GM12878 (cell line): ENCODE measurements at regions not wholly inside any gene's neighbourhood (a gene's known extent, or its start where the extent isn't known, plus 50 kb on each side); places are given as distances from the start of the nearest gene placed in this dataset.

Source experiments
- ATAC-seq: fragments of 200-7000 bp; cut with Tn5 transposase; 3 replicates; pipeline ENCODE4 v1.9.1; 2020; ENCODE audit warnings: mild to moderate bottlenecking, moderate library complexity
- BruUV-seq: library from RNA; stranded (reverse); fragments of 400-500 nt; replicated peaks from 2 replicates; lab custom pipeline; 2021; lab: Mats Ljungman, UMichigan
- CTCF ChIA-PET: fragments of 300-600 bp; sonication (Branson Sonifier 250); formaldehyde crosslinking; extraction: SDS; loops from one replicate; lab custom pipeline; 2021; ENCODE audit warnings: inconsistent platforms; lab: Yijun Ruan, JAX
- POLR2A ChIA-PET: fragments of 350-600 bp; formaldehyde crosslinking; extraction: SDS; loops from one replicate; lab custom pipeline; 2021; ENCODE audit warnings: inconsistent platforms; lab: Charles Lee
- RAD21 ChIA-PET: fragments of 300-600 bp; sonication (Branson Sonifier 250); formaldehyde crosslinking; loops from one replicate; lab custom pipeline; 2023; ENCODE audit warnings: antibody characterized with exemption; ENCODE audit not compliant: unreplicated experiment; lab: Charles Lee
- SMC1A ChIA-PET: fragments of 300-600 bp; sonication (Branson Sonifier 250); formaldehyde crosslinking; loops from one replicate; lab custom pipeline; 2023; ENCODE audit not compliant: unreplicated experiment, uncharacterized antibody; lab: Charles Lee
- DNase-seq: peaks from one replicate; pipeline ENCODE4 v3.0.0-alpha.2; 2011; ENCODE audit warnings: low read depth, low spot score
- FAIRE-seq: peaks from 3 replicates; lab custom pipeline; 2011; peaks lifted over from hg19 to GRCh38; lab: Jason Lieb, UNC
- H2AFZ ChIP-seq: 2 replicates; pipeline ENCODE4 v1.6.0; 2011; ENCODE audit warnings: low read depth, low read length, control low read depth; ENCODE audit not compliant: control insufficient read depth
- H3K27ac ChIP-seq: 2 replicates; pipeline ENCODE4 v1.5.1; 2011; ENCODE audit warnings: control low read depth; ENCODE audit not compliant: control insufficient read depth, insufficient read depth
- H3K27me3 ChIP-seq, 2 experiments: replicated peaks in 1 of 2; 2 replicates each; pipeline versions ENCODE4 v1.6.0 to v1.6.1; 2011; ENCODE audit warnings: low read length in 1 of 2; ENCODE audit not compliant: control insufficient read depth in 2 of 2, insufficient read depth in 2 of 2
- H3K36me3 ChIP-seq, 2 experiments: 2 replicates each; pipeline ENCODE4 v1.5.1; 2011; ENCODE audit warnings: low read length in 1 of 2; ENCODE audit not compliant: control insufficient read depth in 2 of 2, insufficient read depth in 2 of 2
- H3K4me1 ChIP-seq: 2 replicates; pipeline ENCODE4 v1.6.1; 2011; ENCODE audit warnings: mild to moderate bottlenecking, low read length, moderate library complexity, mixed read lengths; ENCODE audit not compliant: control insufficient read depth, insufficient read depth
- H3K4me2 ChIP-seq: 2 replicates; pipeline ENCODE4 v1.6.0; 2011; ENCODE audit warnings: control low read depth; ENCODE audit not compliant: control insufficient read depth, insufficient read depth
- H3K4me3 ChIP-seq: fragments of 200-600 bp; sonication (generic); 2 replicates; pipeline ENCODE4 v1.5.1; 2016
- H3K79me2 ChIP-seq: 2 replicates; pipeline ENCODE4 v1.6.0; 2011; ENCODE audit warnings: low read length; ENCODE audit not compliant: control insufficient read depth, insufficient read depth
- H3K9ac ChIP-seq: 2 replicates; pipeline ENCODE4 v1.8.0; 2011; ENCODE audit warnings: low read length, control low read depth, mixed read lengths; ENCODE audit not compliant: control insufficient read depth, insufficient read depth
- H3K9me3 ChIP-seq: replicated peaks from 3 replicates; pipeline ENCODE4 v1.5.1; 2011; ENCODE audit warnings: mild to moderate bottlenecking, low read length; ENCODE audit not compliant: control insufficient read depth, insufficient read depth
- H4K20me1 ChIP-seq: 2 replicates; pipeline ENCODE4 v1.6.0; 2011; ENCODE audit not compliant: control insufficient read depth, insufficient read depth
- BRCA1 ChIP-seq: IDR thresholded peaks from 2 replicates; pipeline ENCODE4 v1.6.1; 2011; ENCODE audit warnings: low read depth, low read length, improper control_type of control experiment
- CEBPB ChIP-seq, 2 experiments: fragments of 150-350 bp in 1 of 2; IDR thresholded peaks; 2 replicates each; pipeline ENCODE4 v1.6.1; 2012 to 2014; ENCODE audit warnings: low read depth in 2 of 2, low read length in 2 of 2, borderline replicate concordance in 1 of 2, inconsistent platforms in 1 of 2
- CHD1 ChIP-seq: IDR thresholded peaks from 2 replicates; pipeline ENCODE4 v1.6.1; 2012; ENCODE audit warnings: low read depth, low read length, improper control_type of control experiment
- CHD4 ChIP-seq: fragments of 200-600 bp; sonication (generic); IDR thresholded peaks from 2 replicates; pipeline ENCODE4 v1.6.1; 2016; ENCODE audit warnings: mild to moderate bottlenecking
- EGR1 ChIP-seq, 2 experiments: IDR thresholded peaks; 1 replicate in 1 of 2; 2 replicates in 1 of 2; pipeline ENCODE4 v1.6.1; 2011 to 2012; ENCODE audit warnings: low read depth in 2 of 2, low read length in 2 of 2, borderline replicate concordance in 1 of 2, mild to moderate bottlenecking in 1 of 2, moderate library complexity in 1 of 2
- EP300 ChIP-seq, 2 experiments: fragments of 150-350 bp in 1 of 2; IDR thresholded peaks; 2 replicates each; pipeline ENCODE4 v1.6.1; 2011 to 2012; ENCODE audit warnings: low read depth in 2 of 2, low read length in 2 of 2, borderline replicate concordance in 1 of 2, improper control_type of control experiment in 1 of 2, inconsistent platforms in 1 of 2; ENCODE audit not compliant: control insufficient read depth in 1 of 2
- ESRRA ChIP-seq: IDR thresholded peaks from 2 replicates; pipeline ENCODE4 v1.6.1; 2012; ENCODE audit warnings: mild to moderate bottlenecking, low read length, improper control_type of control experiment
- MYC ChIP-seq: IDR thresholded peaks from 2 replicates; pipeline ENCODE4 v1.6.1; 2011; ENCODE audit warnings: mild to moderate bottlenecking, low read length, moderate library complexity, inconsistent platforms; ENCODE audit not compliant: insufficient read depth, insufficient replicate concordance, insufficient read length, severe bottlenecking
- NFXL1 ChIP-seq: fragments of 450-650 bp; IDR thresholded peaks from 2 replicates; pipeline ENCODE4 v1.6.1; 2017; ENCODE audit warnings: antibody characterized with exemption, mild to moderate bottlenecking, borderline replicate concordance
- NKRF ChIP-seq: fragments of 450-650 bp; conservative IDR thresholded peaks from 2 replicates; pipeline ENCODE4 v1.6.1; 2017; ENCODE audit warnings: mild to moderate bottlenecking, moderate library complexity
- NR2C2 ChIP-seq: IDR thresholded peaks from 2 replicates; pipeline ENCODE4 v1.6.1; 2011; ENCODE audit warnings: borderline replicate concordance, low read depth; ENCODE audit not compliant: control insufficient read depth, insufficient read length
- RELB ChIP-seq: fragments of 450-650 bp; IDR thresholded peaks from 2 replicates; pipeline ENCODE4 v1.6.1; 2017; ENCODE audit warnings: low read depth, mild to moderate bottlenecking, moderate library complexity
- SIN3A ChIP-seq: IDR thresholded peaks from 2 replicates; pipeline ENCODE4 v1.6.1; 2012; ENCODE audit warnings: low read depth, low read length, improper control_type of control experiment
- SMARCA5 ChIP-seq: fragments of 450-650 bp; IDR thresholded peaks from 2 replicates; pipeline ENCODE4 v1.6.1; 2017; ENCODE audit warnings: mild to moderate bottlenecking
- SP1 ChIP-seq: IDR thresholded peaks from one replicate; pipeline ENCODE4 v1.6.1; 2011; ENCODE audit warnings: low read depth, low read length
- TAF1 ChIP-seq: IDR thresholded peaks from 2 replicates; pipeline ENCODE4 v1.6.1; 2011; ENCODE audit warnings: mild to moderate bottlenecking, low read depth, low read length, borderline replicate concordance
- ZNF24 ChIP-seq: fragments of 450-650 bp; IDR thresholded peaks from 2 replicates; pipeline ENCODE4 v1.6.1; 2017; ENCODE audit warnings: antibody characterized with exemption, mild to moderate bottlenecking
- WGBS: methylation state at CpG from one replicate; pipeline ENCODE4 v1.1.6; 2016; ENCODE audit warnings: low lambda C conversion rate; ENCODE audit not compliant: insufficient replicate concordance, insufficient coverage; ENCODE audit errors: missing lambda C conversion rate; 5-methylcytosine and 5-hydroxymethylcytosine counted together
- in situ Hi-C: fragments of 300-500 bp; cut with MboI; formaldehyde crosslinking; loops from 9 replicates; pipeline ENCODE4 v1.14.3; 2018; ENCODE audit warnings: mixed read lengths
- intact Hi-C: fragments of 100-400 bp; cut with micrococcal nuclease; formaldehyde crosslinking; loops from one replicate; pipeline ENCODE4 v1.14.2; 2022; ENCODE audit not compliant: unreplicated experiment

GRCh38 chr9:108803428-108804065 lies 52.2 kb downstream of the ACTL7B start:
- Histone ChIP-seq H2AFZ (no peak overlapping the region), H3K27ac (no peak overlapping the region), H3K4me2 (no peak overlapping the region), H3K9ac (no peak overlapping the region), H3K4me1 (no peaks in the 10 kb centered on the region), H3K9me3 (no peaks in the 10 kb centered on the region), H3K27me3 (no peaks in the 10 kb centered on the region), H3K36me3 (no peaks in the 10 kb centered on the region), H3K4me3 (no peak overlapping the region), H3K79me2 (no peaks in the 10 kb centered on the region), H4K20me1 (no peaks in the 10 kb centered on the region)
- no peak for FAIRE-seq
- ChIA-PET RAD21 (no interaction called here), POLR2A (no interaction called here), CTCF (no interaction called here), SMC1A (interaction anchor here (0.6 kb wide), 1 partner anchor 26 kb away, joined by 3 read pairs; no protein-coding TSS in a partner anchor)
- TF ChIP-seq CEBPB (IDR thresholded peaks at IDR 0.05; ENCODE audit: borderline replicate concordance in 1 of 2, low read depth in 2 of 2, low read length in 2 of 2), result no peak
- no peak for TF ChIP-seq BRCA1
- TF ChIP-seq SMARCA5, result no peak
- TF ChIP-seq NR2C2, result no peak
- no peak for TF ChIP-seq ZNF24
- no peak for TF ChIP-seq ESRRA
- TF ChIP-seq NKRF, result no peak
- TF ChIP-seq TAF1, result no peak
- no peak for TF ChIP-seq EP300 (IDR thresholded peaks at IDR 0.05; ENCODE audit: borderline replicate concordance in 1 of 2, control insufficient read depth in 1 of 2, low read depth in 2 of 2, low read length in 2 of 2)
- no peak for TF ChIP-seq CHD1
- TF ChIP-seq CHD4, result no peak
- TF ChIP-seq SIN3A, result no peak
- no peak for TF ChIP-seq RELB
- TF ChIP-seq NFXL1, result no peak
- no peak for TF ChIP-seq MYC
- TF ChIP-seq EGR1 (IDR thresholded peaks at IDR 0.05; ENCODE audit: borderline replicate concordance in 1 of 2, low read depth in 2 of 2, low read length in 2 of 2), result no peak
- no peak for TF ChIP-seq SP1
- BruUV-seq, result no TSS peak
- intact Hi-C loops, result no loop called here
- in situ Hi-C loops, result no loop called here
- 0% methylated on average over 3 of the region's 3 CpGs for WGBS
- peak; percentile 29; the same call in 1 of the 3 replicates for ATAC-seq
- no peak for DNase-seq
